HepG2 (cell line): ENCODE measurements at regions not wholly inside any gene's neighbourhood (a gene's known extent, or its start where the extent isn't known, plus 50 kb on each side); places are given as distances from the start of the nearest gene placed in this dataset.

Experiments
- USF2 ChIP-seq, 2 experiments: sonication (generic) in 1 of 2; formaldehyde crosslinking in 1 of 2; IDR thresholded peaks; 2 replicates each; pipeline versions ENCODE4 v1.5.1 to v1.6.1; 2011 to 2020; ENCODE audit warnings: borderline replicate concordance in 1 of 2, low read depth in 1 of 2, low read length in 1 of 2, mild to moderate bottlenecking in 1 of 2, missing genetic modification reagents in 1 of 2, moderate library complexity in 1 of 2
- ZBTB43 ChIP-seq: sonication (generic); formaldehyde crosslinking; conservative IDR thresholded peaks from 2 replicates; pipeline ENCODE4 v1.4.0; 2020; ENCODE audit warnings: missing genetic modification reagents
- ZGPAT ChIP-seq: IDR thresholded peaks from 2 replicates; pipeline ENCODE4 v1.6.1; 2016; ENCODE audit warnings: mild to moderate bottlenecking
- ZNF83 ChIP-seq: sonication (generic); formaldehyde crosslinking; IDR thresholded peaks from 2 replicates; pipeline ENCODE4 v1.4.0; 2020; ENCODE audit warnings: missing genetic modification reagents, mild to moderate bottlenecking, borderline replicate concordance
- small RNA-seq, 3 experiments: library from RNA; depleted of rRNA; stranded (forward); fragments of <200 nt; gene quantifications; one replicate each; pipeline ENCODE3, GENCODE V24; 2012; ENCODE audit warnings: low read depth in 2 of 3, low replicate concordance in 1 of 3; ENCODE audit not compliant: insufficient read length in 3 of 3, insufficient read depth in 2 of 3

- TF ChIP-seq ZBTB43 (CRISPR knock-in tag): no peak
- no peak for TF ChIP-seq USF2 (IDR thresholded peaks at IDR 0.05; ENCODE audit: low read depth, low read length)
- no peak for TF ChIP-seq USF2 (CRISPR knock-in tag; IDR thresholded peaks at IDR 0.05; ENCODE audit: borderline replicate concordance)
- no peak for TF ChIP-seq ZGPAT
- TF ChIP-seq ZNF83 (CRISPR knock-in tag): no peak
These were observed 700.5 kb upstream of the STXBP6 start (continued) for GRCh38 chr14:25750436-25750835.

Small RNAs in the stretch of these regions (small RNA-seq; reads per million reads assigned to genes)
- gene RF00440: 0 reads per million in 3 experiments
